Astrocyte of the cerebellum (primary cell): ENCODE measurements at regions not wholly inside any gene's neighbourhood (a gene's known extent, or its start where the extent isn't known, plus 50 kb on each side); places are given as distances from the start of the nearest gene placed in this dataset.
"Not testable (repeated sequence)": the region's sequence is repeated elsewhere in the genome, so short reads cannot be mapped to it uniquely, and the experiment has no call there.

Experiments used
- DNase-seq: peaks from one replicate; pipeline ENCODE4 v3.0.0-alpha.2; 2011; ENCODE audit warnings: low read depth
- H3K4me3 ChIP-seq: 2 replicates; pipeline ENCODE4 v1.5.1; 2011; ENCODE audit warnings: mild to moderate bottlenecking, low read depth, low read length, moderate library complexity
- in situ Hi-C: cut with HindIII; loops from 2 replicates; pipeline ENCODE4 v1.10.0; 2017; ENCODE audit warnings: low sequenced_read_pairs
- TF ChIP-seq, protein P1 (sequence below): IDR thresholded peaks from 2 replicates; pipeline ENCODE4 v1.5.1; 2012; ENCODE audit warnings: low read length, low read depth, moderate library complexity, mild to moderate bottlenecking; ENCODE audit errors: missing control alignments

DNA sequence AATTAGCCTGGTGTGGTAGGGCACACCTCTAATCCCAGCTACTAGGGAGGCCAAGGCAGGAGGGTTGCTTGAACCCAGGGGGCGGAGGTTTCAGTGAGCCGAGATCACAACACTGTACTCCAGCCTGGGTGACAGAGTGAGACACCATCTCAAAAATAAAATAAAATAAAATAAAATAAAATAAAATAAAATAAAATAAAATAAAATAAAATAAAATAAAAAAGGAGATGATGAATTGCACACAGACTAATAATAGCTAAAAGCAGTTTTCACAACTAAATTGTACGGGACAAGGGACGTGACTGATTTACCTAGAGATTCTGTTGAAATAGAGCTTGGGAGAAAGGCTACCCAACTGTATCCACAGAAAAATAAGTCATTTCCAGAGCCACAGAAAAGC is 1471.3 kb downstream of the CDH11 start:
- in situ Hi-C loops, result no loop called here
- TF ChIP-seq, protein P1, sequence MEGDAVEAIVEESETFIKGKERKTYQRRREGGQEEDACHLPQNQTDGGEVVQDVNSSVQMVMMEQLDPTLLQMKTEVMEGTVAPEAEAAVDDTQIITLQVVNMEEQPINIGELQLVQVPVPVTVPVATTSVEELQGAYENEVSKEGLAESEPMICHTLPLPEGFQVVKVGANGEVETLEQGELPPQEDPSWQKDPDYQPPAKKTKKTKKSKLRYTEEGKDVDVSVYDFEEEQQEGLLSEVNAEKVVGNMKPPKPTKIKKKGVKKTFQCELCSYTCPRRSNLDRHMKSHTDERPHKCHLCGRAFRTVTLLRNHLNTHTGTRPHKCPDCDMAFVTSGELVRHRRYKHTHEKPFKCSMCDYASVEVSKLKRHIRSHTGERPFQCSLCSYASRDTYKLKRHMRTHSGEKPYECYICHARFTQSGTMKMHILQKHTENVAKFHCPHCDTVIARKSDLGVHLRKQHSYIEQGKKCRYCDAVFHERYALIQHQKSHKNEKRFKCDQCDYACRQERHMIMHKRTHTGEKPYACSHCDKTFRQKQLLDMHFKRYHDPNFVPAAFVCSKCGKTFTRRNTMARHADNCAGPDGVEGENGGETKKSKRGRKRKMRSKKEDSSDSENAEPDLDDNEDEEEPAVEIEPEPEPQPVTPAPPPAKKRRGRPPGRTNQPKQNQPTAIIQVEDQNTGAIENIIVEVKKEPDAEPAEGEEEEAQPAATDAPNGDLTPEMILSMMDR, result no peak
- no peak for DNase-seq
- no peak overlapping the region for H3K4me3 ChIP-seq

DNA sequence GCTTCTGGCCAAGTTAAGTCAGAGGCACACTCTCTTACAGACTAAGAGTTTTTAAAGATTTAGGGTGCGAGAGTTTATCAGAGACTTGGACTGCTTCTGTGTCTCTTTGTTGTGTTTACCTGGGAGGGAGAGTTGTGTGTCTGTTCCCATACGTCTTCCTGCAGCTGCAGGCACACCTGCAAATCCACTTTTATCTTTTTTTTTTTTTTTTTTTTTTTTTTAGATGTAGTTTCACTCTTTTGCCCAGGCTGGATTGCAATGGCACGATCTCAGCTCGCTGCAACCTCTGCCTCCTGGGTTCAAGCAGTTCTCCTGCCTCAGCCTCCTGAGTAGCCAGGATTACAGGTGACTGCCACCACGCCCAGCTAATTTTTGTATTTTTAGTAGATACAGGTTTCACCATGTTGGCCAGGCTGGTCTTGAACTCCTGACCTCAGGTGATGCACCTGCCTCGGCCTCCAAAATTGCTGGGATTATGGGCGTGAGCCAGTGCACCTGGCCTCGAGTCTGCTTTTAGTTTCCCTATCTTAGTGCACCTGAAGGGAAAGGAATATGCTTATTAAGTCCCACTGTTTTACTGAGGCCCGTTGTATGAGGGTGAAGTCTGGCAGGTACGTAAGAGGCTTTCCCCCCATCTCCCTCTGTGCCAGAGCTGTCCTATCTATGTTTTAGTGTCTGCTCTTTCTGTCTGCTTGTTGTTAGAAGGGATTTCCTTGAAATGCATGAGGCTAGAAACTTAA is 1488.0 kb downstream of the CDH11 start:
- DNase-seq, H3K4me3 ChIP-seq, in situ Hi-C loops: not testable (repeated sequence)

DNA sequence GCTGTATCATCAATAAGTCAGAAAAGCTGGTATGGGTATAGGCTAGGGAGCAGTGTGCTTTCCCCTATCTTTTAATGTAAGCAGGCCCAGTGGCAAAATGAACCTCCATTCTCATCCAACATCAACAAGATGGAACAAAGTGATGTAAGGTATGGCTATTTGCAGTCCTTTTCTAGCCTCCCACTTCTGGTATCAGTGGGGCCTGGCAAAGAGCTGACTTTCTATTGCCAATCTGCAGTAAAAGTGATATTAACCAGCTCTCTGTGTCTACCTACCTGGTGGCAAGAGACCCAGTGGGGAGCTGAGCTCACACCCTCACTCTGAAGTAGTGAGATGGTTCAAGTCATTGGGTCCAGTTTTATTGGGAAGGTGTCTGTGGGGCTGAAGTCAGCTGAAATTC is 1492.6 kb downstream of the CDH11 start:
- DNase-seq, result no peak
- in situ Hi-C loops, result no loop called here
- no peak overlapping the region for H3K4me3 ChIP-seq
- TF ChIP-seq, protein P1, result no peak

DNA sequence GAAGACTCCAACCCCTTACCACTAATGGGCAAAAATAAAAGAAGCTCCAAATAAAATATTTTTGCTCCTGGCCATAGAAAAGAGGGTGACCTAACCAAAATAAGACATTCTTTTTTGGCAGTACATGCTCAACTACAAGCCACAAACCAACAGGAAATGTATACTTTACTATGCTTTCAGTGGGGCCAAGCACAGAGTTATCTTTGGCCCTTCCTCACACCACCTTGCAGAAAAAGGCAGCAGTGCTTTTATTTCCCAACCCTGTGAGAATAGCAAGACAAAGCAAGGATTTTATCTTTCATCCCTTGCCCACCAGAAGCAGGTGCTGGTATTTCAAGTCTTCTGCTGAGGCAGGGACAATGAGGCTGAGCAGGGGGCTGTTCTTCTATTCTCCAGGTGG is 1493.1 kb downstream of the CDH11 start:
- no peak overlapping the region for H3K4me3 ChIP-seq
- in situ Hi-C loops, result no loop called here
- TF ChIP-seq, protein P1, result no peak
- DNase-seq, result no peak

DNA sequence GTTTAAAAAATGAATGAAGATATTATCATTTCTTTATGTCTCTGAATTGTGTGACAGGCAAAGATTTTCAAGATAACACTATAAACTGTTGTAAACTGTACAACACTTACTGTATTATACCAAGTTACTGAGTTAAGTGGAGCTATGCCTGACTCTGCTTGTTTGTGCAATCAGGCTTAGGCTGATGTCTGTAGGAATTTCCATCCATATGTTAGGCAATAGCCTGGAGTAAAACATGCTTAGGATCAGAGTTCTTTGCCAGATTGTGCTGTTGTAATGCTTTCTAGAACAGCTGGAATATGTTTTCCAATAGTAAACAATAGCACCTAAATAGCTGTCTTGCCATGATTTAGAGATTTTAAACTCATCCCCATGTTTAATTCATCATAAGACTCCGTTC is 1496.7 kb downstream of the CDH11 start:
- in situ Hi-C loops, result no loop called here
- no peak for DNase-seq
- no peak overlapping the region for H3K4me3 ChIP-seq
- TF ChIP-seq, protein P1, result no peak

DNA sequence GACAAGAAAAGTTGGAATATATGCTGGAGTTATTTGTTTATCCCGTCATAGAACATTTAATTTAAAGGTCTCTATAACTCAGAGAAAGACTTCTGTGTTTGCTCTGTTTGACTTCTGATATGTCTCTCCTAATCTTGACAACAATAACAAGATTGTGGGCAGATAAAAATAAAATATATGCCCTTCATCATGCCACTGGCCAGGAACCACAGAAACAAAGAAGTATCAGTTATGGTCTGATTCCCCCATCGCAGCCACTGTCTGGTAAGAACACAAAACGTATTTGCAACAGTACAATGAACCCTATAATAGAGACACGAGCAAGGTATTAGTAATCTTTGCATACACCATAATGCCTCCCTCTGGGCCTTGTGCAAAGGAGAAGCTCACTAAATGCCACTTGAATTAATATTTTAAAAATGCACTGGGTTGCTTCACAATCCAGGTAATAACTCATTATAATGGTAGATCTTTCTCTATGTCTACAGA is 1498.3 kb downstream of the CDH11 start:
- no peak overlapping the region for H3K4me3 ChIP-seq
- in situ Hi-C loops, result no loop called here
- no peak for DNase-seq
- TF ChIP-seq, protein P1, result no peak

DNA sequence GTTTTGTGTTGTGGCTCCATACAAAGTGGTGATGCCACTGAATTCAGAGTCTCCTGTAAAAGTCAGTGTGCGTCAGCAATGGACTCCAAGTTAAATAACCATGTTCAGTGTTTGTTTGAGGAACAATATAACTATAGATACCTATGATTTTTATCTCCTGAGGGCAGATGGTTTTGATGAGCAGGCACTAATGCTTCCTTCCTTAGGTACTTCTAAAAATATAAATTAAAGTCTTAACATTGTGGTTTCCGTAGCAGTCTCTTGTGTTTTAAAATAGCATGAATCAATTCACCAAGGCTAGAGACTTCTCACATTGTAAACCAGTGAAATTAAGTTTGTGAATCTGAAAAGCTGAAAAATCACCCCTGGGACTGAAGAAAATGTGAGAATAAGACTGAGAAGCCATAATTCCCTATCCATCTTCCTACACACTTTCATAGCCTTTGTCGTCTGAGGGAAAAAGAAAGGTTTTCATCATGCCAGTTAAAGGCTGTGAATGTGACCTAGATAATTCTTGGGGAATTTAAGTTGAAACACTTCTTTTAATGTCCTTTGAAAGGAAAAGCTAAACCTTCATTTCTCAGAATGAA is 1502.9 kb downstream of the CDH11 start:
- TF ChIP-seq, protein P1, result no peak

More for the DNA sequence above, 1502.9 kb downstream of the CDH11 start:
- in situ Hi-C loops, result no loop called here
- no peak for DNase-seq
- no peak overlapping the region for H3K4me3 ChIP-seq
